ENCODE measurements at regions not wholly inside any gene's neighbourhood (a gene's known extent, or its start where the extent isn't known, plus 50 kb on each side); places are given as distances from the start of the nearest gene placed in this dataset.

DNA sequence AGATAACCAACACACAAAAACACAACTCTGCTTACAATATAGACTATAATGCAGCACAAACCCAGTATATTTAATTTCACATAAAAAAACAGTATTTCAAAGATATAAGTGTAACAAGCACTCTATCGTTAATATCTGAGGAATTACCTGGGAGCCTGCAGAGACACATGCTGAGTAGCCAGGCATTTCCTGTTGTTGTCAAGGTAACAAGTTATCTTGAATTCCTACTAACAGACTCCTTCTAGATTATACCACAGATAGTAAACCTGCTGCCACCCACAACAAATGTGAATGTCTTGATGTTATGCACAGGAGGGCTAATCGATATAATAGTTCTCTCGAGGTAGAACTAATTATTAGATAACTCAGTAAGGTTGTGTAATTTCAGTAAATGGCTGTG lies 826.0 kb upstream of the PRR20A start:
- Histone ChIP-seq H3K79me2 (ENCODE audit: control insufficient read depth, insufficient read depth, low read length) (no peaks in the 10 kb centered on the region), H3K9me3 (ENCODE audit: control insufficient read depth, insufficient read depth, low read depth, low read length) (no peaks in the 10 kb centered on the region), H3K9ac (ENCODE audit: insufficient read depth, low read length) (no peak overlapping the region), H3K4me2 (ENCODE audit: extremely low read depth, insufficient read depth, low read length) (no peak overlapping the region), H3K27ac (ENCODE audit: insufficient read depth, low read length) (no peak overlapping the region), H3K27me3 (ENCODE audit: control insufficient read depth, insufficient read depth, low read length) (no peaks in the 10 kb centered on the region), H3K4me1 (ENCODE audit: control insufficient read depth, extremely low read depth, insufficient read depth, low read length) (no peaks in the 10 kb centered on the region), H4K20me1 (ENCODE audit: control insufficient read depth, extremely low read depth, insufficient read depth, low read length) (no peaks in the 10 kb centered on the region), H2AFZ (ENCODE audit: low read length) (no peak overlapping the region), H3K4me3 (replicated peaks in 1 of 4; ENCODE audit: control extremely low read depth in 1 of 4, insufficient read depth in 1 of 4, low read depth in 3 of 4, low read length in 4 of 4) (no peak overlapping the region), H3K36me3 (ENCODE audit: control insufficient read depth, insufficient read depth, low read length) (no peaks in the 10 kb centered on the region)
- no peak for TF ChIP-seq EZH2 (IDR thresholded peaks at IDR 0.05; ENCODE audit: low read length, missing control alignments)
- no peak for TF ChIP-seq CTCF (conservative IDR thresholded peaks at IDR 0.05 in 1 of 2, IDR thresholded peaks at IDR 0.05 in 1 of 2; ENCODE audit: low read depth in 1 of 2, low read length in 2 of 2)
- no peak for DNase-seq (ENCODE audit: low read depth in 2 of 2)

DNA sequence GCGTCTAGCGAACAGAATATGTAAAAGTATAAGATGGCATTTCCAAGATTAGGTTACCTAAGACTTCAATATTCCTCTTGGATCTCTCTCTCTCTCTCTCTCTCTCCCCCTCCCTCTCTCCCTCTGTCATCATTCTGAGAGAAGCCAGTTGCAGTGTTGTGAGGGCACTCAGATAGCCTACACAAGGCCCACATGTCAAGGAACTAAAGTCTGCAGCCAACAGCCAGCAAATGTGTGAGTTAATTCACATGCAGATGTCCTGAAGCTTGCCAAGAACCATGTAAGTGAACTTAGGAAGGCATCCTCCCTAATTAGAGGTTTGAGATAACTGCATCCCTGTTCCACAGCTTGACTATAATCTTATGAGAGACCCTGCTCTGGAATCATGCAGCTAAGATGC lies 822.9 kb upstream of the PRR20A start:
- Histone ChIP-seq H3K4me2 (ENCODE audit: extremely low read depth, insufficient read depth, low read length) (no peak overlapping the region), H3K9me3 (ENCODE audit: control insufficient read depth, insufficient read depth, low read depth, low read length) (no peaks in the 10 kb centered on the region), H3K79me2 (ENCODE audit: control insufficient read depth, insufficient read depth, low read length) (no peaks in the 10 kb centered on the region), H3K27ac (ENCODE audit: insufficient read depth, low read length) (no peak overlapping the region), H3K27me3 (ENCODE audit: control insufficient read depth, insufficient read depth, low read length) (no peaks in the 10 kb centered on the region), H3K36me3 (ENCODE audit: control insufficient read depth, insufficient read depth, low read length) (no peaks in the 10 kb centered on the region), H3K9ac (ENCODE audit: insufficient read depth, low read length) (no peak overlapping the region), H3K4me1 (ENCODE audit: control insufficient read depth, extremely low read depth, insufficient read depth, low read length) (no peaks in the 10 kb centered on the region), H4K20me1 (ENCODE audit: control insufficient read depth, extremely low read depth, insufficient read depth, low read length) (no peaks in the 10 kb centered on the region), H3K4me3 (replicated peaks in 1 of 4; ENCODE audit: control extremely low read depth in 1 of 4, insufficient read depth in 1 of 4, low read depth in 3 of 4, low read length in 4 of 4) (no peak overlapping the region), H2AFZ (ENCODE audit: low read length) (no peak overlapping the region)
- DNase-seq (ENCODE audit: low read depth in 2 of 2), result no peak
- no peak for TF ChIP-seq CTCF (conservative IDR thresholded peaks at IDR 0.05 in 1 of 2, IDR thresholded peaks at IDR 0.05 in 1 of 2; ENCODE audit: low read depth in 1 of 2, low read length in 2 of 2)
- no peak for TF ChIP-seq EZH2 (IDR thresholded peaks at IDR 0.05; ENCODE audit: low read length, missing control alignments)

GRCh38 chr13:56332671-56333070 lies 808.0 kb upstream of the PRR20A start:
- no peak overlapping the region for H3K9ac ChIP-seq (ENCODE audit: insufficient read depth, low read length)
- no peaks in the 10 kb centered on the region for H3K36me3 ChIP-seq (ENCODE audit: control insufficient read depth, insufficient read depth, low read length)

More at GRCh38 chr13:56332671-56333070, 808.0 kb upstream of the PRR20A start:
- Histone ChIP-seq H3K4me3 (replicated peaks in 1 of 4; ENCODE audit: control extremely low read depth in 1 of 4, insufficient read depth in 1 of 4, low read depth in 3 of 4, low read length in 4 of 4) (no peak overlapping the region), H3K9me3 (ENCODE audit: control insufficient read depth, insufficient read depth, low read depth, low read length) (no peaks in the 10 kb centered on the region), H3K79me2 (ENCODE audit: control insufficient read depth, insufficient read depth, low read length) (no peaks in the 10 kb centered on the region), H3K27me3 (ENCODE audit: control insufficient read depth, insufficient read depth, low read length) (no peaks in the 10 kb centered on the region), H3K4me1 (ENCODE audit: control insufficient read depth, extremely low read depth, insufficient read depth, low read length) (no peaks in the 10 kb centered on the region), H3K27ac (ENCODE audit: insufficient read depth, low read length) (no peak overlapping the region), H2AFZ (ENCODE audit: low read length) (no peak overlapping the region), H3K4me2 (ENCODE audit: extremely low read depth, insufficient read depth, low read length) (no peak overlapping the region), H4K20me1 (ENCODE audit: control insufficient read depth, extremely low read depth, insufficient read depth, low read length) (no peaks in the 10 kb centered on the region)
- no peak for DNase-seq (ENCODE audit: low read depth in 2 of 2)
- TF ChIP-seq CTCF (conservative IDR thresholded peaks at IDR 0.05 in 1 of 2, IDR thresholded peaks at IDR 0.05 in 1 of 2; ENCODE audit: low read depth in 1 of 2, low read length in 2 of 2), result no peak
- no peak for TF ChIP-seq EZH2 (IDR thresholded peaks at IDR 0.05; ENCODE audit: low read length, missing control alignments)
